ENCODE measurements at regions not wholly inside any gene's neighbourhood (a gene's known extent, or its start where the extent isn't known, plus 50 kb on each side); places are given as distances from the start of the nearest gene placed in this dataset.

DNA sequence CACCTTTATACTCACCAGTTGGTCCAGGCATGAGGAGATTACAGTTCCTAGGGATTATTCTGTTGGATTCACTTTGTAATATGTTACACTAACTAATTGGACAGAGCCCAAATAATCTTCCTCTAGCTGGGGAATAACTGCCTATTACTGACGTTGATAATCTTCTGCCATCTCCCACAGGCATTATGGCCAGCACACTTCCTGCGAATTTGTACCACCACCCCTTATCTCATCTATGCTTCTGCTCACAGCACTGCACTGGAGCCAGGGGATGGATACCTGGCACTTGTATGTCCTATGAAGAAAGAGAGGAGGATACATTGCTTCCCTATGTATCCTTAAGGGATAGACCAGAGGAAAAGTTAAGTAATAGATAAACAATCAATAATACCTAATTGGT lies 494.8 kb upstream of the MAN1A1 start:
- no peak overlapping the region for H2AFZ ChIP-seq
- H3K79me2 ChIP-seq (replicated peaks; ENCODE audit: insufficient read depth), result no peaks in the 10 kb centered on the region
- Mint-ChIP-seq H3K36me3 (ENCODE audit: low read depth) (no peaks in the 10 kb centered on the region), H3K4me1 (no peaks in the 10 kb centered on the region), H3K9me3 (no peaks in the 10 kb centered on the region; the same call in 2 of the 3 replicates), H3K4me3 (no peak overlapping the region), H3K27ac (no peak overlapping the region), H3K27me3 (ENCODE audit: insufficient read depth, low read depth, poor library complexity) (peaks cover 1% of the 10 kb centered on the region)
- H3K9me2 ChIP-seq (ENCODE audit: insufficient read depth), result no peaks in the 10 kb centered on the region; the same call in 1 of the 2 replicates
- H3K27ac ChIP-seq (ENCODE audit: low read depth), result no peak overlapping the region
- no peaks in the 10 kb centered on the region for H3K36me3 ChIP-seq (ENCODE audit: insufficient read depth)
- no peak overlapping the region for H3K4me2 ChIP-seq
- H3K4me1 ChIP-seq (ENCODE audit: insufficient read depth), result no peaks in the 10 kb centered on the region
- no peaks in the 10 kb centered on the region for H3F3A ChIP-seq (replicated peaks; ENCODE audit: low read depth)
- ATAC-seq, result no peak
- no peaks in the 10 kb centered on the region for H3K27me3 ChIP-seq (ENCODE audit: insufficient read depth)
- TF ChIP-seq NANOG (IDR thresholded peaks at IDR 0.05; ENCODE audit: borderline replicate concordance) (no peak), ZNF331 (CRISPR knock-in tag; IDR thresholded peaks at IDR 0.05; ENCODE audit: low read depth) (no peak), POLR2AphosphoS5 (IDR thresholded peaks at IDR 0.05; ENCODE audit: low read depth) (no peak), STAT1 (IDR thresholded peaks at IDR 0.05; ENCODE audit: unreplicated experiment) (no peak), EZH2phosphoT487 (IDR thresholded peaks at IDR 0.05; ENCODE audit: unreplicated experiment) (no peak), EZH2 (IDR thresholded peaks at IDR 0.05; ENCODE audit: low read depth, unreplicated experiment) (no peak), JUNB (IDR thresholded peaks at IDR 0.05; ENCODE audit: unreplicated experiment) (no peak), ZNF114 (CRISPR knock-in tag; IDR thresholded peaks at IDR 0.05) (no peak), CREB1 (CRISPR knock-in tag; IDR thresholded peaks at IDR 0.05; ENCODE audit: low read depth) (no peak)
- TF ChIP-seq, protein P1, sequence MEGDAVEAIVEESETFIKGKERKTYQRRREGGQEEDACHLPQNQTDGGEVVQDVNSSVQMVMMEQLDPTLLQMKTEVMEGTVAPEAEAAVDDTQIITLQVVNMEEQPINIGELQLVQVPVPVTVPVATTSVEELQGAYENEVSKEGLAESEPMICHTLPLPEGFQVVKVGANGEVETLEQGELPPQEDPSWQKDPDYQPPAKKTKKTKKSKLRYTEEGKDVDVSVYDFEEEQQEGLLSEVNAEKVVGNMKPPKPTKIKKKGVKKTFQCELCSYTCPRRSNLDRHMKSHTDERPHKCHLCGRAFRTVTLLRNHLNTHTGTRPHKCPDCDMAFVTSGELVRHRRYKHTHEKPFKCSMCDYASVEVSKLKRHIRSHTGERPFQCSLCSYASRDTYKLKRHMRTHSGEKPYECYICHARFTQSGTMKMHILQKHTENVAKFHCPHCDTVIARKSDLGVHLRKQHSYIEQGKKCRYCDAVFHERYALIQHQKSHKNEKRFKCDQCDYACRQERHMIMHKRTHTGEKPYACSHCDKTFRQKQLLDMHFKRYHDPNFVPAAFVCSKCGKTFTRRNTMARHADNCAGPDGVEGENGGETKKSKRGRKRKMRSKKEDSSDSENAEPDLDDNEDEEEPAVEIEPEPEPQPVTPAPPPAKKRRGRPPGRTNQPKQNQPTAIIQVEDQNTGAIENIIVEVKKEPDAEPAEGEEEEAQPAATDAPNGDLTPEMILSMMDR (conservative IDR thresholded peaks at IDR 0.05; ENCODE audit: low read depth in 2 of 2), result no peak
- TF ChIP-seq, protein P2, sequence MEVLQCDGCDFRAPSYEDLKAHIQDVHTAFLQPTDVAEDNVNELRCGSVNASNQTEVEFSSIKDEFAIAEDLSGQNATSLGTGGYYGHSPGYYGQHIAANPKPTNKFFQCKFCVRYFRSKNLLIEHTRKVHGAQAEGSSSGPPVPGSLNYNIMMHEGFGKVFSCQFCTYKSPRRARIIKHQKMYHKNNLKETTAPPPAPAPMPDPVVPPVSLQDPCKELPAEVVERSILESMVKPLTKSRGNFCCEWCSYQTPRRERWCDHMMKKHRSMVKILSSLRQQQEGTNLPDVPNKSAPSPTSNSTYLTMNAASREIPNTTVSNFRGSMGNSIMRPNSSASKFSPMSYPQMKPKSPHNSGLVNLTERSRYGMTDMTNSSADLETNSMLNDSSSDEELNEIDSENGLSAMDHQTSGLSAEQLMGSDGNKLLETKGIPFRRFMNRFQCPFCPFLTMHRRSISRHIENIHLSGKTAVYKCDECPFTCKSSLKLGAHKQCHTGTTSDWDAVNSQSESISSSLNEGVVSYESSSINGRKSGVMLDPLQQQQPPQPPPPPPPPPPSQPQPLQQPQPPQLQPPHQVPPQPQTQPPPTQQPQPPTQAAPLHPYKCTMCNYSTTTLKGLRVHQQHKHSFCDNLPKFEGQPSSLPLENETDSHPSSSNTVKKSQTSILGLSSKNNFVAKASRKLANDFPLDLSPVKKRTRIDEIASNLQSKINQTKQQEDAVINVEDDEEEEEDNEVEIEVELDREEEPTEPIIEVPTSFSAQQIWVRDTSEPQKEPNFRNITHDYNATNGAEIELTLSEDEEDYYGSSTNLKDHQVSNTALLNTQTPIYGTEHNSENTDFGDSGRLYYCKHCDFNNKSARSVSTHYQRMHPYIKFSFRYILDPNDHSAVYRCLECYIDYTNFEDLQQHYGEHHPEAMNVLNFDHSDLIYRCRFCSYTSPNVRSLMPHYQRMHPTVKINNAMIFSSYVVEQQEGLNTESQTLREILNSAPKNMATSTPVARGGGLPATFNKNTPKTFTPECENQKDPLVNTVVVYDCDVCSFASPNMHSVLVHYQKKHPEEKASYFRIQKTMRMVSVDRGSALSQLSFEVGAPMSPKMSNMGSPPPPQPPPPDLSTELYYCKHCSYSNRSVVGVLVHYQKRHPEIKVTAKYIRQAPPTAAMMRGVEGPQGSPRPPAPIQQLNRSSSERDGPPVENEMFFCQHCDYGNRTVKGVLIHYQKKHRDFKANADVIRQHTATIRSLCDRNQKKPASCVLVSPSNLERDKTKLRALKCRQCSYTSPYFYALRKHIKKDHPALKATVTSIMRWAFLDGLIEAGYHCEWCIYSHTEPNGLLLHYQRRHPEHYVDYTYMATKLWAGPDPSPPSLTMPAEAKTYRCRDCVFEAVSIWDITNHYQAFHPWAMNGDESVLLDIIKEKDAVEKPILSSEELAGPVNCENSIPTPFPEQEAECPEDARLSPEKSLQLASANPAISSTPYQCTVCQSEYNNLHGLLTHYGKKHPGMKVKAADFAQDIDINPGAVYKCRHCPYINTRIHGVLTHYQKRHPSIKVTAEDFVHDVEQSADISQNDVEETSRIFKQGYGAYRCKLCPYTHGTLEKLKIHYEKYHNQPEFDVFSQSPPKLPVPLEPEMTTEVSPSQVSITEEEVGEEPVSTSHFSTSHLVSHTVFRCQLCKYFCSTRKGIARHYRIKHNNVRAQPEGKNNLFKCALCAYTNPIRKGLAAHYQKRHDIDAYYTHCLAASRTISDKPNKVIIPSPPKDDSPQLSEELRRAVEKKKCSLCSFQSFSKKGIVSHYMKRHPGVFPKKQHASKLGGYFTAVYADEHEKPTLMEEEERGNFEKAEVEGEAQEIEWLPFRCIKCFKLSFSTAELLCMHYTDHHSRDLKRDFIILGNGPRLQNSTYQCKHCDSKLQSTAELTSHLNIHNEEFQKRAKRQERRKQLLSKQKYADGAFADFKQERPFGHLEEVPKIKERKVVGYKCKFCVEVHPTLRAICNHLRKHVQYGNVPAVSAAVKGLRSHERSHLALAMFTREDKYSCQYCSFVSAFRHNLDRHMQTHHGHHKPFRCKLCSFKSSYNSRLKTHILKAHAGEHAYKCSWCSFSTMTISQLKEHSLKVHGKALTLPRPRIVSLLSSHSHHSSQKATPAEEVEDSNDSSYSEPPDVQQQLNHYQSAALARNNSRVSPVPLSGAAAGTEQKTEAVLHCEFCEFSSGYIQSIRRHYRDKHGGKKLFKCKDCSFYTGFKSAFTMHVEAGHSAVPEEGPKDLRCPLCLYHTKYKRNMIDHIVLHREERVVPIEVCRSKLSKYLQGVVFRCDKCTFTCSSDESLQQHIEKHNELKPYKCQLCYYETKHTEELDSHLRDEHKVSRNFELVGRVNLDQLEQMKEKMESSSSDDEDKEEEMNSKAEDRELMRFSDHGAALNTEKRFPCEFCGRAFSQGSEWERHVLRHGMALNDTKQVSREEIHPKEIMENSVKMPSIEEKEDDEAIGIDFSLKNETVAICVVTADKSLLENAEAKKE (CRISPR knock-in tag; IDR thresholded peaks at IDR 0.05), result no peak
- TF ChIP-seq, protein P3, sequence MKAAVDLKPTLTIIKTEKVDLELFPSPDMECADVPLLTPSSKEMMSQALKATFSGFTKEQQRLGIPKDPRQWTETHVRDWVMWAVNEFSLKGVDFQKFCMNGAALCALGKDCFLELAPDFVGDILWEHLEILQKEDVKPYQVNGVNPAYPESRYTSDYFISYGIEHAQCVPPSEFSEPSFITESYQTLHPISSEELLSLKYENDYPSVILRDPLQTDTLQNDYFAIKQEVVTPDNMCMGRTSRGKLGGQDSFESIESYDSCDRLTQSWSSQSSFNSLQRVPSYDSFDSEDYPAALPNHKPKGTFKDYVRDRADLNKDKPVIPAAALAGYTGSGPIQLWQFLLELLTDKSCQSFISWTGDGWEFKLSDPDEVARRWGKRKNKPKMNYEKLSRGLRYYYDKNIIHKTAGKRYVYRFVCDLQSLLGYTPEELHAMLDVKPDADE (IDR thresholded peaks at IDR 0.05), result no peak
- TF ChIP-seq, protein P4, sequence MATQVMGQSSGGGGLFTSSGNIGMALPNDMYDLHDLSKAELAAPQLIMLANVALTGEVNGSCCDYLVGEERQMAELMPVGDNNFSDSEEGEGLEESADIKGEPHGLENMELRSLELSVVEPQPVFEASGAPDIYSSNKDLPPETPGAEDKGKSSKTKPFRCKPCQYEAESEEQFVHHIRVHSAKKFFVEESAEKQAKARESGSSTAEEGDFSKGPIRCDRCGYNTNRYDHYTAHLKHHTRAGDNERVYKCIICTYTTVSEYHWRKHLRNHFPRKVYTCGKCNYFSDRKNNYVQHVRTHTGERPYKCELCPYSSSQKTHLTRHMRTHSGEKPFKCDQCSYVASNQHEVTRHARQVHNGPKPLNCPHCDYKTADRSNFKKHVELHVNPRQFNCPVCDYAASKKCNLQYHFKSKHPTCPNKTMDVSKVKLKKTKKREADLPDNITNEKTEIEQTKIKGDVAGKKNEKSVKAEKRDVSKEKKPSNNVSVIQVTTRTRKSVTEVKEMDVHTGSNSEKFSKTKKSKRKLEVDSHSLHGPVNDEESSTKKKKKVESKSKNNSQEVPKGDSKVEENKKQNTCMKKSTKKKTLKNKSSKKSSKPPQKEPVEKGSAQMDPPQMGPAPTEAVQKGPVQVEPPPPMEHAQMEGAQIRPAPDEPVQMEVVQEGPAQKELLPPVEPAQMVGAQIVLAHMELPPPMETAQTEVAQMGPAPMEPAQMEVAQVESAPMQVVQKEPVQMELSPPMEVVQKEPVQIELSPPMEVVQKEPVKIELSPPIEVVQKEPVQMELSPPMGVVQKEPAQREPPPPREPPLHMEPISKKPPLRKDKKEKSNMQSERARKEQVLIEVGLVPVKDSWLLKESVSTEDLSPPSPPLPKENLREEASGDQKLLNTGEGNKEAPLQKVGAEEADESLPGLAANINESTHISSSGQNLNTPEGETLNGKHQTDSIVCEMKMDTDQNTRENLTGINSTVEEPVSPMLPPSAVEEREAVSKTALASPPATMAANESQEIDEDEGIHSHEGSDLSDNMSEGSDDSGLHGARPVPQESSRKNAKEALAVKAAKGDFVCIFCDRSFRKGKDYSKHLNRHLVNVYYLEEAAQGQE (IDR thresholded peaks at IDR 0.05; ENCODE audit: unreplicated experiment), result no peak
- H4K20me1 ChIP-seq (replicated peaks; ENCODE audit: insufficient read depth), result no peaks in the 10 kb centered on the region
- DNase-seq (ENCODE audit: low spot score), result no peak
- H3K4me3 ChIP-seq, result no peak overlapping the region
